GM12878 (cell line): ENCODE measurements at regions not wholly inside any gene's neighbourhood (a gene's known extent, or its start where the extent isn't known, plus 50 kb on each side); places are given as distances from the start of the nearest gene placed in this dataset.

ENCODE experiments used
- CTCF ChIP-seq, 3 experiments: IDR thresholded peaks in 2 of 3; conservative IDR thresholded peaks in 1 of 3; 2 replicates each; pipeline ENCODE4 v1.5.1; 2011; ENCODE audit warnings: low read depth in 3 of 3, low read length in 3 of 3, mild to moderate bottlenecking in 3 of 3, control low read depth in 2 of 3, moderate library complexity in 2 of 3, inconsistent platforms in 1 of 3, mixed read lengths in 1 of 3; ENCODE audit not compliant: control insufficient read depth in 2 of 3, insufficient read depth in 1 of 3; ENCODE audit errors: extremely low read depth in 1 of 3
- HCFC1 ChIP-seq: fragments of 150-350 bp; IDR thresholded peaks from 2 replicates; pipeline ENCODE4 v1.6.1; 2014; ENCODE audit warnings: low read length
- POLR2A ChIP-seq: IDR thresholded peaks from 2 replicates; pipeline ENCODE4 v1.6.1; 2011; ENCODE audit warnings: low read depth, mild to moderate bottlenecking, low read length
- POLR2AphosphoS5 ChIP-seq: IDR thresholded peaks from 2 replicates; pipeline ENCODE4 v1.6.1; 2011; ENCODE audit warnings: mild to moderate bottlenecking, low read length, inconsistent platforms
- RCOR1 ChIP-seq: conservative IDR thresholded peaks from 2 replicates; pipeline ENCODE4 v1.6.1; 2012; ENCODE audit warnings: low read depth, low read length, improper control_type of control experiment
- RFX5 ChIP-seq: IDR thresholded peaks from 2 replicates; pipeline ENCODE4 v1.6.1; 2011; ENCODE audit warnings: low read depth, low read length, improper control_type of control experiment
- TARDBP ChIP-seq: IDR thresholded peaks from 2 replicates; pipeline ENCODE4 v1.6.1; 2016; ENCODE audit warnings: borderline replicate concordance

- no peak for TF ChIP-seq RCOR1
- TF ChIP-seq POLR2AphosphoS5: no peak
- TF ChIP-seq RFX5: no peak
- no peak for TF ChIP-seq CTCF (IDR thresholded peaks at IDR 0.05 in 2 of 3, conservative IDR thresholded peaks at IDR 0.05 in 1 of 3; ENCODE audit: control insufficient read depth in 2 of 3, extremely low read depth in 1 of 3, insufficient read depth in 1 of 3, low read depth in 3 of 3, low read length in 3 of 3)
- TF ChIP-seq POLR2A: no peak
- TF ChIP-seq TARDBP: no peak
- no peak for TF ChIP-seq HCFC1
These were observed 100.1 kb downstream of the KLF6 start for GRCh38 chr10:3684891-3685290.
